ENCODE measurements at regions not wholly inside any gene's neighbourhood (a gene's known extent, or its start where the extent isn't known, plus 50 kb on each side); places are given as distances from the start of the nearest gene placed in this dataset.
A peak's percentile ranks its signal among the peaks of the same experiment; 100 is the strongest.
"Not testable (repeated sequence)": the region's sequence is repeated elsewhere in the genome, so short reads cannot be mapped to it uniquely, and the experiment has no call there.

DNA sequence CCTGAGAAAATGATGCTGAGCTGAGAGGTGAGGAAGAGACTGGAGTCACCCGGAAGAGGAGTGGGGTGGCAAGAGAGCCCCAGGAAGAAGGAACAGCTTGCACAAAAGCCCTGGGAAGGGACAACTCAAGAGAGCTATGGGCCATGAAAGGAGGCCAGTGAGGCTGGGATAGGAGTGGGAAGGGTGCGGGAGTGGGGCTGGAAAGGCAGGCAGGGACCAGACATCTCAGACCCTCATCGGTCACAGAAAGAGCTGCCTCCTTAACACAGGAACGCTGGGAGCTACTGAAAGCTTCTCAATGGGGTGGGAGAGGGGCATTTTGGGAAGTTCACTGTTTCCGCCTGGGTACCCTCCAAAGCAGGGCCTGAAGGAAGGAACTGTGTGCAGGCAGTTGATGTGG lies 122.0 kb upstream of the UNC5B start:
- no peak for ATAC-seq
- DNase-seq (ENCODE audit: low spot score): no peak
- no peaks in the 10 kb centered on the region for H3K36me3 Mint-ChIP-seq
- no peak overlapping the region for H3K27ac Mint-ChIP-seq
- H3K4me3 Mint-ChIP-seq: no peak overlapping the region
- H3K4me1 Mint-ChIP-seq (ENCODE audit: low read depth in 2 of 2): peaks cover 0 to 6% of the 10 kb centered on the region in 2 donors
- peaks cover 4% of the 10 kb centered on the region for H3K9me3 Mint-ChIP-seq
- peaks cover 21 to 27% of the 10 kb centered on the region in 2 donors for H3K27me3 Mint-ChIP-seq

DNA sequence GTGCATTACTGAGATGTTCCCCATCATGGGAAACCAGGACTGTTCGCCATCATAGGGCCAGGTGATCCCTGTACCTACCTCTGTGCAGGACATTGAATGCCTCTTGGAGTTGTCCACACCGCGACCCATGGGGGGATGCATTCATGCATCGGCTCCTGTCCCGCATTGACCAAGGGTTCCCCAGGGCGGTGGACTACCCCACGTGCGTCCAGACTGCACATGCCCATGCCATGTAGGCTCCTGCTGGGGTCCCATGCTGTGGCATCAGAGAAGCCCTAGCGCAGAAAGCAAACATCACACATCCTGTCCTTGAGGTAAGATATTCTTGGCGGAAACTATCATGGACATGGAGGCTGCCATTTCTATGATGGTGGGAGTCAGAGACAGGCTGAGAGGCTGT lies 121.6 kb upstream of the UNC5B start:
- Mint-ChIP-seq H3K4me1 (ENCODE audit: low read depth in 2 of 2) (peaks cover 0 to 6% of the 10 kb centered on the region in 2 donors), H3K36me3 (no peaks in the 10 kb centered on the region), H3K27me3 (peaks cover 23 to 32% of the 10 kb centered on the region in 2 donors), H3K4me3 (no peak overlapping the region), H3K27ac (no peak overlapping the region), H3K9me3 (peaks cover 4% of the 10 kb centered on the region)
- DNase-seq (ENCODE audit: low spot score): no peak
- no peak for ATAC-seq

DNA sequence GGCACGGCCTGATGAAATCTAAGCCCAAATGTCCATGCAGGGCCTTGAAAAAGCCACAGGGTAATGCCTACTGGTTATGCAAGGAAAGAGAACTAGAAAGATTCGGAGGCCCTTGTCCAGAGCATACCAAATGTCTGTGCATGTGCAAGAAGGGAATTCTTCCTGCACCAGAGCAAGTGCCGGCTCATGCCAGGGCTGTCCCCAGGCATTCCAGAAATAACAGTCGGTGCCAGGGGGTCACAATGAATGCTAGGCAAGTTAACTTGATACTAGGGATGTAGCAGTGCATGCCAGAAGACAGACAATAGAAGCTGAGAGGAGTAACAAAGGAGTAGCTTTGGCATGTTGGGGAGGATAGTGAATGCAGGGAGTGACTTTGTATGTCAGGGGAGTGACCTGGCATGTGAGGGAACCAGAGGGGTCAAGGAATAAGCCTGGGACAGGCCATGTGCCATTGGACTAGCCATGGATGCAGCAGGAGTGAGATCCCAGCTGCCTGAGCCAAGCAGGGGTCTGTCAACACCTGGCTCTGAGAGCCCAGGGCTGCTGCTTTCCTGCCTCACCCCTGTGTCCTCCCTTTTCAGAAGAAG lies 119.5 kb upstream of the UNC5B start:
- Mint-ChIP-seq H3K27ac (no peak overlapping the region), H3K4me3 (no peak overlapping the region), H3K9me3 (peaks cover 4% of the 10 kb centered on the region), H3K36me3 (no peaks in the 10 kb centered on the region), H3K27me3 (peaks cover 34 to 37% of the 10 kb centered on the region in 2 donors), H3K4me1 (ENCODE audit: low read depth in 2 of 2) (peaks cover 0 to 6% of the 10 kb centered on the region in 2 donors)
- DNase-seq (ENCODE audit: low spot score) (no peak), ATAC-seq (no peak)

DNA sequence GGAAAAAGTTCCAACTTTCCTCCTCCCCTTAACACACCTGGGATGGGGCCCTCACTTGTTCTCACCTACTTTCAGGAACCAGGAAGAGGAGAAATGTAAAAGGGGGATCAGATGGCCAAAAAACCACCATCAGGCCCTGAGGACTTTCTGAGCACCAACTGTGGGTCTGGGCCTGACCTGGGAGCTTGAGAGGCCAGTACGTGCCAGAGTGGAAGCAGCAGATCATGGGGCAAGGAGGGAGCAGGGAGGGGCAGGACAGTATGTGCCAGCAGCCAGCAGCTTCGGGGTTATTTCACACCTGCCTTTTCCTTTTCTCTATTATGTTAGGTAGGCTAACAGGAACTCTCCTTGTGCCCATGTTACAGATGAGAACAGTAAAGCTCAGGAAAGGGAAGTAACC lies 118.8 kb upstream of the UNC5B start:
- ATAC-seq (no peak), DNase-seq (ENCODE audit: low spot score) (no peak)
- peaks cover 4% of the 10 kb centered on the region for H3K9me3 Mint-ChIP-seq
- H3K36me3 Mint-ChIP-seq: no peaks in the 10 kb centered on the region
- H3K4me3 Mint-ChIP-seq: no peak overlapping the region
- H3K27me3 Mint-ChIP-seq: peaks cover 39 to 43% of the 10 kb centered on the region in 2 donors
- no peak overlapping the region for H3K27ac Mint-ChIP-seq
- peaks cover 0 to 6% of the 10 kb centered on the region in 2 donors for H3K4me1 Mint-ChIP-seq (ENCODE audit: low read depth in 2 of 2)

DNA sequence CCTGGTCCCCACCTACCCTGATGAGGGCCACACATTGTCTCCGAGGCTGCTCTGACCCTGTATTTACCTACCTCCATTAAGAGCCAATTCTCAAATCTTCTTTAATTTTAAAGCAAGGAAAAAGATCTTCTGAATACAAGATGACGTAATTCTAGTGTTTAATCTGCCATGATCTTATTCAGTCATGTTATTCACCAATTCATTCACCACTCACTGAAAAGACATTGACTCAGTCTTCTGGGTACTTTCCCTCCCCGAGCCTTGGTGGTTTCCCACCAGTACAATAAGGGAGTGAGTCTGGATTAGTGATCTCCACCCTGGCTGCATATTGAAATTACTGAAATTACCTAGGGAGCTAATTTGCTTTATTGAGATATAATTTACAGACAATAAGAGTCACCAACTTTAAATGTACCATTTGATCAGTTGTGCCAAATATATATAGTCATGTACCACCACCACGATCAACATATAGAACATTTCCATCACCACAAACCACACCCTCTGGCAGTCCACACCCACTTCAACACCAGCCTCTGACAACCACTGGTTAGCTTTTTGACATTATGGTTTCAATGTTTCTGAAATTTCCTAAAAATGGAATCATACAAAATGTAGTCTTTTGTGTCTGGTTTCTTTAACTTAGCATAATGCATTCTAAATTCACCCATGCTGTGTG lies 117.5 kb upstream of the UNC5B start:
- Mint-ChIP-seq H3K36me3 (no peaks in the 10 kb centered on the region), H3K9me3 (peaks cover 4% of the 10 kb centered on the region), H3K4me1 (ENCODE audit: low read depth in 2 of 2) (peaks cover 0 to 6% of the 10 kb centered on the region in 2 donors), H3K4me3 (no peak overlapping the region), H3K27me3 (peaks cover 46% of the 10 kb centered on the region in 2 donors), H3K27ac (no peak overlapping the region)
- ATAC-seq: peak; percentile 65 to 71
- DNase-seq (ENCODE audit: low spot score): no peak

DNA sequence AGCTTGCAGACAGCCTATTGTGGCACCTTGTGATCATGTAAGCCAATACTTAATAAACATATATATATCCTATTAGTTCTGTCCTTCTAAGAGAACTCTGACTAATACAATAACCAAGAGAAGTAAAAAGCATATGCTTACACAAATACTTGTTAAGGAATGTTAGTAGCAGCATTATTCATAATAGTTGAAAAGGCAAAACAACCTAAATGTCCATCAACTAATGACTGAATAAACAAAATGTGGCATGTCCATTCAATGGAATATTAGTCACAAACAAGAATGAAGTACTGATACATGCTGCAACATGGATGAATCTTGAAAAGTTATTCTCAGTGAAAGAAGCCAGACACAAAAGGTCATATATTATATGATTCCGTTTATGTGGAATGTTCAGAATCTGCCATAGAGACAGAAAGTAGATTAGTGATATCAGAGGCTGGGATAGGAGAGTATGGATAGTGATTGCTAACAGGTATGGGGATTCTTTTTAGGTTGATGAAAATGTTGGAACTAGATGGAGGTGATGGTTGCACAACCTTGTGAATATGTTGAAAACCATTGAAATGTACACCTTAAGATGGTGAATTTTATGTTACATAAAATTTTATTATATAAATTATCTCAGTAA lies 112.5 kb upstream of the UNC5B start:
- H3K27ac Mint-ChIP-seq: no peak overlapping the region
- H3K4me3 Mint-ChIP-seq: no peak overlapping the region
- no peaks in the 10 kb centered on the region for H3K9me3 Mint-ChIP-seq
- H3K27me3 Mint-ChIP-seq: peaks cover 34 to 44% of the 10 kb centered on the region in 2 donors
- H3K36me3 Mint-ChIP-seq: no peaks in the 10 kb centered on the region
- ATAC-seq: no peak
- peaks cover 0 to 4% of the 10 kb centered on the region in 2 donors for H3K4me1 Mint-ChIP-seq (ENCODE audit: low read depth in 2 of 2)
- no peak for DNase-seq (ENCODE audit: low spot score)

DNA sequence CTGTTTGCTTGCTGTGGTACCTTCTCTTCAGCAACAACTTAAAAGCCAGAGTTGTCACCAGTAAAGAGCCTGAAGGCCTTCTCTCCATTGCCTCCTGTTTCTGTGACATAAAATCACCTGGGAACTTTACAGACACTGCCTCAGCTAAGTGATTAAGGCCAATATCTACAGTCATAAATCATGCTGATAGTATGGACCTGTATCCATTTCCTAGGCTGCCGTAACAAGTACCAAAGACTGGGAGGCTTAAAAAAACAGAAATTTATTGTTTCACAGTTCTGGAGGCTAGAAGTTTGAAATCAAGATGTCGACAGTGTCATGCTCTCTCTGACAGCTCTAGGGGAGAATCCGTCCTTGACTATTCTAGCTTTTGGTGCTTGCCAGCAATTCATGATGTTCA lies 108.4 kb upstream of the UNC5B start:
- ATAC-seq (no peak), DNase-seq (ENCODE audit: low spot score) (no peak)
- Mint-ChIP-seq H3K36me3 (peaks cover 11% of the 10 kb centered on the region), H3K4me3 (no peak overlapping the region), H3K27me3 (peaks cover 23 to 27% of the 10 kb centered on the region in 2 donors), H3K4me1 (ENCODE audit: low read depth in 2 of 2) (peaks cover 6 to 7% of the 10 kb centered on the region in 2 donors), H3K27ac (no peak overlapping the region), H3K9me3 (peaks cover 9% of the 10 kb centered on the region)

DNA sequence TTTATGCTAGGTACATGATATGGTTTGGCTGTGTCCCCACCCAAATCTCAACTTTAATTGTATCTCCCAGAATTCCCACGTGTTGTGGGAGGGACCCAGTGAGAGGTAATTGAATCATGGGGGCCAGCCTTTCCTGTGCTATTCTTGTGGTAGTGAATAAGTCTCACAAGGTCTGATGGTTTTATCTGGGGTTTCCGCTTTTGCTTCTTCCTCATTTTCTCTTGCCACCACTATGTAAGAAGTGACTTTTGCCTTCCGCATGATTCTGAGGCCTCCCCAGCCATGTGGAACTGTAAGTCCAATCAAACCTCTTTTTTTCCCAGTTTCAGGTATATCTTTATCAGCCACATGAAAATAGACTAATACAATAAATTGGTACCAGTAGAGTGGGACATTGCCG lies 106.2 kb upstream of the UNC5B start:
- H3K4me1 Mint-ChIP-seq (ENCODE audit: low read depth in 2 of 2); DNase-seq (ENCODE audit: low spot score); H3K9me3 Mint-ChIP-seq; ATAC-seq; H3K27ac Mint-ChIP-seq: not testable (repeated sequence)
- Mint-ChIP-seq H3K27me3 (peaks cover 18 to 31% of the 10 kb centered on the region in 2 donors), H3K4me3 (peak overlapping the region; percentile 54), H3K36me3 (peaks cover 11% of the 10 kb centered on the region)

DNA sequence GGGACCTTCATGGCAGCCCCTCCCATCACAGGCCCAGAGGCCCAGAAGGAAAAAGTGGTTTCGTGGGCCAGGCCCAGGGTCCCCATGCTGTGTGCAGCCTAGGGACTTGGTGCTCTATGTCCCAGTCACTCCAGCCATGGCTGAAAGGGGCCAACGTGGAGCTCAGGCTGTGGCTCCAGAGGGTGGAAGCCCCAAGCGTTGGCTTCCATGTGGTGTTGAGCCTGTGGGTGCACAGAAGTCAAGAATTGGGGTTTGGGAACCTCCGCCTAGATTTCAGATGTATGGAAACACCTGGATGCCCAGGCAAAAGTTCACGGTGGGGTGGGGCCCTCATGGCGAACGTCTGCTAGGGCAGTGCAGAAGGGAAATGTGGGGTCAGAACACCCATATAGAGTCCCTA lies 105.3 kb upstream of the UNC5B start:
- peaks cover 14% of the 10 kb centered on the region for H3K36me3 Mint-ChIP-seq
- not testable (repeated sequence) for H3K27ac Mint-ChIP-seq; H3K4me1 Mint-ChIP-seq (ENCODE audit: low read depth in 2 of 2); H3K9me3 Mint-ChIP-seq; DNase-seq (ENCODE audit: low spot score); ATAC-seq; H3K4me3 Mint-ChIP-seq
- peaks cover 22 to 34% of the 10 kb centered on the region in 2 donors for H3K27me3 Mint-ChIP-seq

DNA sequence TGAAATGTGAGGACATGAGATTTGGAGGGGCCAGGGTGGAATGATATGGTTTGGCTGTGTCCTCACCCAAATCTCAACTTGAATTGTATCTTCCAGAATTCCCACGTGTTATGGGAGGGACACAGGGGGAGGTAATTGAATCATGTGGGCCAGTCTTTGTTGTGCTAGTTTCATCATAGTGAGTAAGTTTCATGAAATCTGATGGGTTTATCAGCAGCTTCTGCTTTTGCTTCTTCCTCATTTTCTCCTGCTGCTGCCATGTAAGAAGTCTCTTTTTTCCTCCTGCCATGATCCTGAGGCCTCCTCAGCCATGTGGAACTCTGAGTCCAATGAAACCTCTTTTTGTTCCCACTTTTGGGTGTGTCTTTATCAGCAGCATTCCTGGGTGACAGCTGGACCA lies 104.3 kb upstream of the UNC5B start:
- peaks cover 26 to 40% of the 10 kb centered on the region in 2 donors for H3K27me3 Mint-ChIP-seq
- H3K4me1 Mint-ChIP-seq (ENCODE audit: low read depth in 2 of 2): not testable (repeated sequence)

DNA sequence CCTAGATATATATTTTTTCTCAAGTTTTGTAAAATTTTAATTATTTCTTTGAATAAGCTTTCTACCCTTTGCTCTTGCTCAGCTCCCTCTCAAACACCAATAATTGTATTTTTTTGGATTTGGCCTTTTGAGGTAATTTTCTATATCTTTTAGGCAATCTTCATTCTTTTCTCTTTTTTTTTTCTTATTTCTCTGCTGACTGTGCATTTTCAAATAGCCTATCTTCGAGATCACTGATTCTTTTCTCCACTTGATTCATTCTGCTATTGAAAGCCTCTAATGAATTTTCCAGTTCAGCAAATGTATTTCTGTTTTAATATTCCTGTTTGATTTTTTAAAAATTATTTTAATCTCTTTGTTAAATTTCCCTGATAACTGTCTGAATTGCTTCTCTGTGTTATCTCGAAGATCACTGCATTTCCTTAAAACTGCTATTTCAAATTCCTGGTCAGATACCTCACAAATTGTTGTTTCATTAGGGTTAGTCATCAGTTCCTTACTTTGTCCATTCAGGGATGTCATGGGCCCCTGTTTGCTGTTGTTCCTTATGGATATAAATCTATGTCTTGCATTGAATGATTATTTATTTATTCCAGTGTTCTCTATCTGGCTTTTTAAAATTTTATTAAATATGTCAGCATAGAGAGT lies 100.1 kb upstream of the UNC5B start:
- DNase-seq (ENCODE audit: low spot score) (no peak), ATAC-seq (no peak)
- Mint-ChIP-seq H3K27ac (no peak overlapping the region), H3K27me3 (peaks cover 38 to 50% of the 10 kb centered on the region in 2 donors), H3K9me3 (peaks cover 16% of the 10 kb centered on the region), H3K36me3 (peaks cover 35% of the 10 kb centered on the region), H3K4me1 (ENCODE audit: low read depth in 2 of 2) (no peaks in the 10 kb centered on the region), H3K4me3 (no peak overlapping the region)

More for the DNA sequence above, 104.3 kb upstream of the UNC5B start:
- ATAC-seq; H3K9me3 Mint-ChIP-seq; H3K27ac Mint-ChIP-seq; DNase-seq (ENCODE audit: low spot score); H3K4me3 Mint-ChIP-seq: not testable (repeated sequence)
- H3K36me3 Mint-ChIP-seq: peaks cover 18% of the 10 kb centered on the region

DNA sequence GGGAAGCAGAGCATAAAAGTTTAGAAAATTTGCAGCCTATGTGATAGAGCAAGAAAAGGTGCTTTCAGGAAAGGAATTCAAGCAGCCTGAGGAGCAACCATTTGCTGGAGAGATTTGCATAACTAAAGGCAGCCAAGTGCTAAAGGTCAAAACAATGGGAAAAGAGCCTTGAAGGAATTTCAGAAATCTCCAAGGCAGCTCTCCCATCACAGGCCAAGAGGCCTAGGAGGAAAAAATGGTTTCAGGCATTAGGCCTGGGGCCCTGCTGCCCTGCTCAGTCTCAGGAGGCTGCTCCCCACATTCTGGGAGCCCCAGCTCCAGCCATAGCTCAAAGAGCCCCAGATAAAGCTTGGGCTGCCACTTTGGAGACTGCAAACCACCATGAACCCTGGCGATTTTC lies 95.9 kb upstream of the UNC5B start:
- Mint-ChIP-seq H3K27ac (no peak overlapping the region), H3K4me3 (no peak overlapping the region), H3K36me3 (peaks cover 48% of the 10 kb centered on the region), H3K4me1 (ENCODE audit: low read depth in 2 of 2) (no peaks in the 10 kb centered on the region), H3K27me3 (peaks cover 36 to 37% of the 10 kb centered on the region in 2 donors), H3K9me3 (peaks cover 25% of the 10 kb centered on the region)
- DNase-seq (ENCODE audit: low spot score) (no peak), ATAC-seq (no peak)

DNA sequence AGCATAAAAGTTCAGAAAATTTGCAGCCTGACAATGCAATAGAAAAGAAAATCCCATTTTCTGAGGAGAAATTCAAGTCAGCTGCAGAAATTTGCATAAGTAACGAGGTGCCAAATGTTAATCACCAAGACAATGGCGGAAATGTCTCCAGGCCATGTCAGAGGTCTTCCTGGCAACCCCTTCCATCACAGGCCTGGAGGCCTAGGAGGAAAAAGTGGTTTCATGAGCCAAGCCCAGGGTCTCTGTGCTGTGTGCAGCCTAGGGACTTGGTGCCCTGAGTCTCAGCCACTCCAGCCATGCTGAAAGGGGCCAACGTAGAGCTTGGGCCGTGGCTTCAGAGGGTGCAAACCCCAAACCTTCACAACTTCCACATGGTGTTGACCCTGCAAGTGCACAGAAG lies 94.8 kb upstream of the UNC5B start:
- Mint-ChIP-seq H3K36me3 (peaks cover 41% of the 10 kb centered on the region), H3K27me3 (peaks cover 39 to 40% of the 10 kb centered on the region in 2 donors), H3K9me3 (peaks cover 25% of the 10 kb centered on the region)
- H3K4me1 Mint-ChIP-seq (ENCODE audit: low read depth in 2 of 2); ATAC-seq; H3K27ac Mint-ChIP-seq; H3K4me3 Mint-ChIP-seq; DNase-seq (ENCODE audit: low spot score): not testable (repeated sequence)

DNA sequence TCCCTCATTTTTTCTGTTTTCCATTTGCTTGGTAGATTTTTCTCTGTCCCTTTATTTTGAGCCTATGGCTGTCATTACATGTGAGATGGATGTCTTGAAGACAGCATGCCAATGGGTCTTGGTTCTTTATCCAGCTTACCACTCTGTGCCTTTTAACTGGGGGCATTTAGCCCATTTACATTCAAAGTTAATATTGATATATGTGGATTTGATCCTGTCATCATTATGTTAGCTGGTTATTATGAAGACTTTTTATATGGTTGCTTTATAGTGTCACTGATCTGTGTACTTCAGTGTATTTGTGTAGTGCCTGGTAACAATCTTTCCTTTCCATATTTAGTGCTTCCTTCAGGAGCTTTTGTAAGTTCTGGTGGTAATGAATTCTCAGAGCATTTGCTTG lies 89.3 kb upstream of the UNC5B start:
- Mint-ChIP-seq H3K36me3 (peaks cover 15% of the 10 kb centered on the region), H3K4me3 (no peak overlapping the region), H3K4me1 (ENCODE audit: low read depth in 2 of 2) (no peaks in the 10 kb centered on the region), H3K27me3 (peaks cover 54 to 56% of the 10 kb centered on the region in 2 donors), H3K27ac (no peak overlapping the region), H3K9me3 (peaks cover 11% of the 10 kb centered on the region)
- no peak for ATAC-seq
- no peak for DNase-seq (ENCODE audit: low spot score)

Measured in natural killer cell treated with Interleukin-12 subunit alpha and Interleukin-12 subunit beta and Interleukin-15 and Interleukin-18, amount 100 ng/mL, for 72 hours (primary cell).